IMR-90 (cell line): ENCODE measurements at regions not wholly inside any gene's neighbourhood (a gene's known extent, or its start where the extent isn't known, plus 50 kb on each side); places are given as distances from the start of the nearest gene placed in this dataset.

Experiments used
- ATAC-seq: fragments of 200-7000 bp; cut with Tn5 transposase; 2 replicates; pipeline ENCODE4 v1.9.1; 2020; ENCODE audit warnings: low read depth, mild to moderate bottlenecking, moderate library complexity
- BruUV-seq: library from RNA; stranded (reverse); fragments of 400-500 nt; replicated peaks from 2 replicates; lab custom pipeline; 2021; lab: Mats Ljungman, UMichigan
- CTCF ChIA-PET: fragments of 300-600 bp; formaldehyde crosslinking; extraction: SDS; loops from one replicate; lab custom pipeline; 2021; ENCODE audit warnings: antibody characterized with exemption; lab: Yijun Ruan, JAX
- POLR2A ChIA-PET: fragments of 300-600 bp; sonication (Branson Sonifier 250); formaldehyde crosslinking; loops from one replicate; lab custom pipeline; 2022; ENCODE audit warnings: antibody characterized with exemption; ENCODE audit not compliant: unreplicated experiment; lab: Charles Lee
- DNase-seq: peaks from one replicate; pipeline ENCODE4 v3.0.0; 2013
- H2AFZ ChIP-seq: replicated peaks from 2 replicates; pipeline ENCODE3; 2013; ENCODE audit warnings: low read length, mild to moderate bottlenecking; ENCODE audit not compliant: poor library complexity
- H2AK5ac ChIP-seq: 2 replicates; pipeline ENCODE4 v1.6.1; 2013; ENCODE audit warnings: low read depth, low read length, inconsistent platforms
- H2AK9ac ChIP-seq: replicated peaks from 2 replicates; pipeline ENCODE3; 2013; ENCODE audit warnings: mild to moderate bottlenecking, low read depth, low read length, moderate library complexity; ENCODE audit not compliant: poor library complexity
- H2BK120ac ChIP-seq: 2 replicates; pipeline ENCODE4 v1.6.1; 2013; ENCODE audit warnings: low read depth, low read length, inconsistent platforms
- H2BK15ac ChIP-seq: 3 replicates; pipeline ENCODE4 v1.6.1; 2013; ENCODE audit warnings: low read depth, low read length, inconsistent platforms
- H2BK20ac ChIP-seq: 2 replicates; pipeline ENCODE4 v1.6.1; 2013; ENCODE audit warnings: low read depth, mild to moderate bottlenecking, inconsistent platforms, low read length, moderate library complexity
- H2BK5ac ChIP-seq: 2 replicates; pipeline ENCODE4 v1.6.1; 2013; ENCODE audit warnings: mild to moderate bottlenecking, low read depth, low read length, inconsistent platforms; ENCODE audit not compliant: poor library complexity, severe bottlenecking
- H3K14ac ChIP-seq: replicated peaks from 2 replicates; pipeline ENCODE4 v1.6.1; 2013; ENCODE audit warnings: low read depth, low read length, inconsistent platforms
- H3K18ac ChIP-seq: 2 replicates; pipeline ENCODE4 v1.6.1; 2013; ENCODE audit warnings: low read depth, low read length, control low read depth
- H3K23ac ChIP-seq: 2 replicates; pipeline ENCODE4 v1.6.1; 2013; ENCODE audit warnings: low read depth, low read length, inconsistent platforms
- H3K27ac ChIP-seq: 2 replicates; pipeline ENCODE4 v1.5.1; 2013; ENCODE audit warnings: mild to moderate bottlenecking, control low read depth, low read length; ENCODE audit not compliant: insufficient read depth
- H3K27me3 ChIP-seq: 2 replicates; pipeline ENCODE4 v1.6.1; 2013; ENCODE audit warnings: low read length; ENCODE audit not compliant: control insufficient read depth, insufficient read depth
- H3K36me3 ChIP-seq: 2 replicates; pipeline ENCODE4 v1.6.1; 2013; ENCODE audit warnings: low read length, mixed read lengths; ENCODE audit not compliant: control insufficient read depth, insufficient read depth
- H3K4ac ChIP-seq: 2 replicates; pipeline ENCODE4 v1.6.1; 2013; ENCODE audit warnings: low read depth, low read length, inconsistent platforms
- H3K4me1 ChIP-seq: 2 replicates; pipeline ENCODE4 v1.6.1; 2013; ENCODE audit warnings: low read length, mixed read lengths; ENCODE audit not compliant: control insufficient read depth, insufficient read depth
- H3K4me2 ChIP-seq: 2 replicates; pipeline ENCODE4 v1.6.1; 2013; ENCODE audit warnings: low read depth, mild to moderate bottlenecking, control low read depth, low read length, moderate library complexity
- H3K4me3 ChIP-seq: 2 replicates; pipeline ENCODE4 v1.5.1; 2013; ENCODE audit warnings: low read depth, mild to moderate bottlenecking, control low read depth, low read length, moderate library complexity; ENCODE audit not compliant: insufficient read depth
- H3K56ac ChIP-seq: 2 replicates; pipeline ENCODE4 v1.6.1; 2013; ENCODE audit warnings: low read length, inconsistent platforms; ENCODE audit not compliant: insufficient read depth; ENCODE audit errors: extremely low read depth
- H3K79me1 ChIP-seq, 2 experiments: 2 replicates each; pipeline ENCODE4 v1.6.1; 2013; ENCODE audit warnings: low read length in 2 of 2, inconsistent platforms in 1 of 2, low read depth in 1 of 2
- H3K9ac ChIP-seq: 2 replicates; pipeline ENCODE4 v1.6.1; 2013; ENCODE audit warnings: low read depth, low read length, control low read depth
- H3K9me1 ChIP-seq: 2 replicates; pipeline ENCODE4 v1.6.1; 2013; ENCODE audit warnings: low read length, inconsistent platforms; ENCODE audit not compliant: insufficient read depth
- H3K9me3 ChIP-seq: 2 replicates; pipeline ENCODE4 v1.6.1; 2013; ENCODE audit warnings: low read length; ENCODE audit not compliant: control insufficient read depth, insufficient read depth
- H4K20me1 ChIP-seq: 2 replicates; pipeline ENCODE4 v1.6.1; 2013; ENCODE audit warnings: low read length, inconsistent platforms; ENCODE audit not compliant: insufficient read depth
- H4K5ac ChIP-seq: 2 replicates; pipeline ENCODE4 v1.6.1; 2013; ENCODE audit warnings: mild to moderate bottlenecking, low read depth, low read length, control low read depth
- H4K8ac ChIP-seq, 2 experiments: 2 replicates each; pipeline ENCODE4 v1.6.1; 2013; ENCODE audit warnings: low read depth in 2 of 2, low read length in 2 of 2, control low read depth in 1 of 2, inconsistent platforms in 1 of 2
- H4K91ac ChIP-seq: 2 replicates; pipeline ENCODE4 v1.6.1; 2013; ENCODE audit warnings: low read depth, low read length, inconsistent platforms; ENCODE audit not compliant: insufficient read depth
- FOS ChIP-seq: fragments of 150-350 bp; IDR thresholded peaks from 2 replicates; pipeline ENCODE4 v1.6.1; 2016; ENCODE audit warnings: low read depth, low read length
- MAFK ChIP-seq: IDR thresholded peaks from 2 replicates; pipeline ENCODE4 v1.6.1; 2012; ENCODE audit warnings: low read depth, low read length, improper control_type of control experiment
- dilution Hi-C: fragments of 300-500 bp; cut with HindIII; formaldehyde crosslinking; loops from one replicate; pipeline ENCODE4 v1.14.3; 2018; ENCODE audit warnings: low sequenced_read_pairs; ENCODE audit not compliant: unreplicated experiment
- in situ Hi-C: fragments of 300-500 bp; cut with MboI; formaldehyde crosslinking; loops from 3 replicates; pipeline ENCODE4 v1.14.3; 2019; ENCODE audit warnings: low sequenced_read_pairs, inconsistent platforms, mixed read lengths
- intact Hi-C: fragments of 100-400 bp; cut with micrococcal nuclease; formaldehyde crosslinking; loops from 2 replicates; pipeline ENCODE4 v1.10.0; 2022

- no peak for DNase-seq
- Histone ChIP-seq H3K4me1 (no peaks in the 10 kb centered on the region), H3K4me2 (no peak overlapping the region), H3K9ac (no peak overlapping the region), H4K5ac (no peak overlapping the region), H3K9me3 (no peaks in the 10 kb centered on the region), H4K91ac (no peak overlapping the region), H4K8ac (no peak overlapping the region), H3K27ac (no peak overlapping the region), H4K20me1 (no peaks in the 10 kb centered on the region), H3K9me1 (no peaks in the 10 kb centered on the region), H2AK9ac (no peak overlapping the region), H2AK5ac (no peak overlapping the region), H2AFZ (no peak overlapping the region), H3K23ac (no peak overlapping the region), H3K4ac (no peak overlapping the region), H3K36me3 (no peaks in the 10 kb centered on the region), H2BK5ac (no peak overlapping the region), H3K4me3 (no peak overlapping the region), H3K79me1 (no peaks in the 10 kb centered on the region), H2BK15ac (no peak overlapping the region), H3K27me3 (peaks cover 9% of the 10 kb centered on the region), H2BK120ac (no peak overlapping the region), H3K56ac (no peak overlapping the region), H3K18ac (no peak overlapping the region), H2BK20ac (no peak overlapping the region), H3K14ac (no peak overlapping the region)
- intact Hi-C loops = no loop called here
- no peak for TF ChIP-seq FOS
- TF ChIP-seq MAFK = 0 out of 2 replicates have a peak, but pooled peaks have one; percentile 6
- CTCF ChIA-PET = no interaction called here
- dilution Hi-C loops = no loop called here
- BruUV-seq = no TSS peak
- POLR2A ChIA-PET = no interaction called here
- in situ Hi-C loops = no loop called here
- ATAC-seq = no peak
Observed at GRCh38 chr10:33565231-33565630, 230.8 kb upstream of the NRP1 start.
